ENCODE measurements at regions not wholly inside any gene's neighbourhood (a gene's known extent, or its start where the extent isn't known, plus 50 kb on each side); places are given as distances from the start of the nearest gene placed in this dataset.

GRCh38 chr6:135647521-135647920 is 150.0 kb upstream of the AHI1 start:
- DNase-seq (ENCODE audit: low spot score) (no peak), ATAC-seq (ENCODE audit: low read depth) (no peak)
- H3K4me1 ChIP-seq (ENCODE audit: insufficient read depth, poor library complexity, severe bottlenecking), result no peaks in the 10 kb centered on the region
- H3K36me3 ChIP-seq (ENCODE audit: low read depth), result no peaks in the 10 kb centered on the region
- no peak overlapping the region for H3K27ac ChIP-seq (ENCODE audit: poor library complexity, severe bottlenecking)
- no peak for TF ChIP-seq CTCF (IDR thresholded peaks at IDR 0.05; ENCODE audit: poor library complexity, severe bottlenecking)
- H3K4me3 ChIP-seq (ENCODE audit: severe bottlenecking), result no peak overlapping the region
- H3K9me3 ChIP-seq (ENCODE audit: severe bottlenecking), result no peaks in the 10 kb centered on the region
- H3K27me3 ChIP-seq (ENCODE audit: insufficient read depth, poor library complexity, severe bottlenecking), result no peaks in the 10 kb centered on the region

- Histone ChIP-seq H3K4me3 (ENCODE audit: severe bottlenecking) (no peak overlapping the region), H3K27ac (ENCODE audit: poor library complexity, severe bottlenecking) (no peak overlapping the region), H3K36me3 (ENCODE audit: low read depth) (no peaks in the 10 kb centered on the region), H3K27me3 (ENCODE audit: insufficient read depth, poor library complexity, severe bottlenecking) (no peaks in the 10 kb centered on the region), H3K9me3 (ENCODE audit: severe bottlenecking) (no peaks in the 10 kb centered on the region), H3K4me1 (ENCODE audit: insufficient read depth, poor library complexity, severe bottlenecking) (no peaks in the 10 kb centered on the region)
- TF ChIP-seq CTCF (IDR thresholded peaks at IDR 0.05; ENCODE audit: poor library complexity, severe bottlenecking), result no peak
- DNase-seq (ENCODE audit: low spot score) (no peak), ATAC-seq (ENCODE audit: low read depth) (no peak)
Measured at GRCh38 chr6:135651964-135652755, 154.6 kb upstream of the AHI1 start.

- Histone ChIP-seq H3K9me3 (ENCODE audit: severe bottlenecking) (no peaks in the 10 kb centered on the region), H3K27ac (ENCODE audit: poor library complexity, severe bottlenecking) (no peak overlapping the region), H3K36me3 (ENCODE audit: low read depth) (no peaks in the 10 kb centered on the region), H3K4me3 (ENCODE audit: severe bottlenecking) (no peak overlapping the region), H3K27me3 (ENCODE audit: insufficient read depth, poor library complexity, severe bottlenecking) (no peaks in the 10 kb centered on the region), H3K4me1 (ENCODE audit: insufficient read depth, poor library complexity, severe bottlenecking) (no peaks in the 10 kb centered on the region)
- DNase-seq (ENCODE audit: low spot score) (no peak), ATAC-seq (ENCODE audit: low read depth) (no peak)
- TF ChIP-seq CTCF (IDR thresholded peaks at IDR 0.05; ENCODE audit: poor library complexity, severe bottlenecking), result no peak
Measured at GRCh38 chr6:135655055-135655454, 157.5 kb upstream of the AHI1 start.

GRCh38 chr6:135657207-135657606 is 159.7 kb upstream of the AHI1 start:
- no peaks in the 10 kb centered on the region for H3K4me1 ChIP-seq (ENCODE audit: insufficient read depth, poor library complexity, severe bottlenecking)
- no peaks in the 10 kb centered on the region for H3K36me3 ChIP-seq (ENCODE audit: low read depth)
- H3K27me3 ChIP-seq (ENCODE audit: insufficient read depth, poor library complexity, severe bottlenecking), result no peaks in the 10 kb centered on the region
- ATAC-seq (ENCODE audit: low read depth) (no peak), DNase-seq (ENCODE audit: low spot score) (no peak)
- no peaks in the 10 kb centered on the region for H3K9me3 ChIP-seq (ENCODE audit: severe bottlenecking)
- no peak for TF ChIP-seq CTCF (IDR thresholded peaks at IDR 0.05; ENCODE audit: poor library complexity, severe bottlenecking)
- H3K4me3 ChIP-seq (ENCODE audit: severe bottlenecking), result no peak overlapping the region
- H3K27ac ChIP-seq (ENCODE audit: poor library complexity, severe bottlenecking), result no peak overlapping the region

GRCh38 chr6:135658481-135658880 is 160.9 kb upstream of the AHI1 start:
- TF ChIP-seq CTCF (IDR thresholded peaks at IDR 0.05; ENCODE audit: poor library complexity, severe bottlenecking), result no peak
- Histone ChIP-seq H3K4me3 (ENCODE audit: severe bottlenecking) (no peak overlapping the region), H3K9me3 (ENCODE audit: severe bottlenecking) (no peaks in the 10 kb centered on the region), H3K27ac (ENCODE audit: poor library complexity, severe bottlenecking) (no peak overlapping the region), H3K4me1 (ENCODE audit: insufficient read depth, poor library complexity, severe bottlenecking) (no peaks in the 10 kb centered on the region), H3K27me3 (ENCODE audit: insufficient read depth, poor library complexity, severe bottlenecking) (no peaks in the 10 kb centered on the region), H3K36me3 (ENCODE audit: low read depth) (no peaks in the 10 kb centered on the region)
- no peak for DNase-seq (ENCODE audit: low spot score)
- no peak for ATAC-seq (ENCODE audit: low read depth)
